ENCODE measurements at regions not wholly inside any gene's neighbourhood (a gene's known extent, or its start where the extent isn't known, plus 50 kb on each side); places are given as distances from the start of the nearest gene placed in this dataset.

DNA sequence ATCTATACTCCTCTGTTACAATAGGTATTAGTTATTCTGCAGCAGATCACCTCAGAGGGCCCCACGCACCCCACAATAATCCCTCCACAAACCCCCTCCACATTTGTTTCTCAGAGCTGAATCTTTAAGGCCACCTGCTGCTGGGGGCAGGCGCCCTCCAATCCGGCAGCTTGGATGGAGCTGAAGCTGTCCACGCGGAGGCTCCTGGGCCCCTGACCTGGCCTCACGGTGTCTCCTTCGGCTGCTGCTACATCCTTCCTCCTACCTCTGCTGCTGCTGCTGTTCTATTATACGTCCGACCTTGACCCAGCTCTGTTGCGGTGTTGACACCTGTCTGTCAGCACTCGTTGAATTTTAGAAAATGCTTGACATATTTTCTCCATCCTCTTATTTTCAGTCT is 430.2 kb upstream of the ZFP42 start:
- intact Hi-C loops (cut with DNase I), result no loop called here
- no peak overlapping the region for H3K4me3 ChIP-seq
- H3K27ac ChIP-seq, result no peak overlapping the region
- H3K36me3 ChIP-seq (replicated peaks in 1 of 2), result no peaks in the 10 kb centered on the region
- 76 to 85% (median 80%) methylated on average over 11 of the region's 11 CpGs for WGBS, 4 donors
- H3K4me1 ChIP-seq (replicated peaks in 1 of 2), result no peaks in the 10 kb centered on the region
- DNase-seq, result no peak
- no peak for TF ChIP-seq POLR2A (IDR thresholded peaks at IDR 0.05)
- TF ChIP-seq, protein P1, sequence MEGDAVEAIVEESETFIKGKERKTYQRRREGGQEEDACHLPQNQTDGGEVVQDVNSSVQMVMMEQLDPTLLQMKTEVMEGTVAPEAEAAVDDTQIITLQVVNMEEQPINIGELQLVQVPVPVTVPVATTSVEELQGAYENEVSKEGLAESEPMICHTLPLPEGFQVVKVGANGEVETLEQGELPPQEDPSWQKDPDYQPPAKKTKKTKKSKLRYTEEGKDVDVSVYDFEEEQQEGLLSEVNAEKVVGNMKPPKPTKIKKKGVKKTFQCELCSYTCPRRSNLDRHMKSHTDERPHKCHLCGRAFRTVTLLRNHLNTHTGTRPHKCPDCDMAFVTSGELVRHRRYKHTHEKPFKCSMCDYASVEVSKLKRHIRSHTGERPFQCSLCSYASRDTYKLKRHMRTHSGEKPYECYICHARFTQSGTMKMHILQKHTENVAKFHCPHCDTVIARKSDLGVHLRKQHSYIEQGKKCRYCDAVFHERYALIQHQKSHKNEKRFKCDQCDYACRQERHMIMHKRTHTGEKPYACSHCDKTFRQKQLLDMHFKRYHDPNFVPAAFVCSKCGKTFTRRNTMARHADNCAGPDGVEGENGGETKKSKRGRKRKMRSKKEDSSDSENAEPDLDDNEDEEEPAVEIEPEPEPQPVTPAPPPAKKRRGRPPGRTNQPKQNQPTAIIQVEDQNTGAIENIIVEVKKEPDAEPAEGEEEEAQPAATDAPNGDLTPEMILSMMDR (IDR thresholded peaks at IDR 0.05), result no peak
- no peaks in the 10 kb centered on the region for H3K27me3 ChIP-seq
- H3K9me3 ChIP-seq (replicated peaks in 1 of 3), result no peaks in the 10 kb centered on the region

DNA sequence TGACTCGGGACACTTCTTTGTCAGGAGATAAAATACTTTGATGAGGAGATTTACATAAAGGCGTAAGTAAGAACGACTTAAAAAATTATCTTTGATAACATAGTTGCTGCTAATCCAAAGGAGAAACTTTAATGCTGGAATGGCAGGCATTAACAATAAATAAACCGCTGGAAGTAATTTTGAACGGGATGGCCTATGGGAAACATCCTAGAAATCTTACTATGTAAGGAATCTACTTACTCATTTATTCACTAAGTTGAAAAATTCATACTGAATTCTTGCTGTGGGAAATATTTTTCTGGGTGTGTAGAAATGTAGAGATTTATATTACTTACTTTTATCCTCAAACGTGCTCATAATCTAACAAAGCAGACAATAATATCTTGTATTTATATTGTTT is 425.7 kb upstream of the ZFP42 start:
- DNase-seq, result no peak
- intact Hi-C loops (cut with DNase I), result no loop called here
- H3K36me3 ChIP-seq (replicated peaks in 1 of 2), result no peaks in the 10 kb centered on the region
- no peak overlapping the region for H3K4me3 ChIP-seq
- no peak for TF ChIP-seq POLR2A (IDR thresholded peaks at IDR 0.05)
- TF ChIP-seq, protein P1 (IDR thresholded peaks at IDR 0.05), result no peak
- no peaks in the 10 kb centered on the region for H3K27me3 ChIP-seq
- no peaks in the 10 kb centered on the region for H3K9me3 ChIP-seq (replicated peaks in 1 of 3)
- WGBS, 4 donors, result 75 to 79% (median 76%) methylated on average over 6 of the region's 6 CpGs
- H3K27ac ChIP-seq, result no peak overlapping the region
- no peaks in the 10 kb centered on the region for H3K4me1 ChIP-seq (replicated peaks in 1 of 2)

DNA sequence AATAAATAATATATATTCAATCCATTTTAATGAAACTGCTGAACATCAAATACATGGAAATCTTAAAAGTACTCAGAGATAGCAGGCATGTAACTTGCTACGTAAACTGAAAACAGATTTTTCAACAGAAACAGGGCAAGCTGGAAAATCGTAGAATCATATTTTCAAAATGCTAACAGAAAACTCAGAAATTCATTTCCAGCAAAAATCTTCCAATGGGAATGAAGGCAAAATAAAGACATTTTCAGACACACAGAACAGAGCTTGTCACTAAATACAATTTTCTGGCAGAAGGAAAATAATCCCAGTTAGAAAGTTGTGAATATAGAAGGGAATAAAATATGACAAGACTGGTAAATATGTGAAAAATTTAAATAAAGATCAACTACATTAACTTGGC is 419.9 kb upstream of the ZFP42 start:
- no peak for DNase-seq
- intact Hi-C loops (cut with DNase I), result no loop called here
- no peaks in the 10 kb centered on the region for H3K4me1 ChIP-seq (replicated peaks in 1 of 2)
- TF ChIP-seq, protein P1 (IDR thresholded peaks at IDR 0.05), result no peak
- no peak for TF ChIP-seq POLR2A (IDR thresholded peaks at IDR 0.05)
- H3K4me3 ChIP-seq, result no peak overlapping the region
- no peaks in the 10 kb centered on the region for H3K9me3 ChIP-seq (replicated peaks in 1 of 3)
- no peaks in the 10 kb centered on the region for H3K36me3 ChIP-seq (replicated peaks in 1 of 2)
- WGBS, 4 donors, result 85 to 92% (median 88%) methylated on average over 2 of the region's 2 CpGs
- no peak overlapping the region for H3K27ac ChIP-seq
- no peaks in the 10 kb centered on the region for H3K27me3 ChIP-seq

DNA sequence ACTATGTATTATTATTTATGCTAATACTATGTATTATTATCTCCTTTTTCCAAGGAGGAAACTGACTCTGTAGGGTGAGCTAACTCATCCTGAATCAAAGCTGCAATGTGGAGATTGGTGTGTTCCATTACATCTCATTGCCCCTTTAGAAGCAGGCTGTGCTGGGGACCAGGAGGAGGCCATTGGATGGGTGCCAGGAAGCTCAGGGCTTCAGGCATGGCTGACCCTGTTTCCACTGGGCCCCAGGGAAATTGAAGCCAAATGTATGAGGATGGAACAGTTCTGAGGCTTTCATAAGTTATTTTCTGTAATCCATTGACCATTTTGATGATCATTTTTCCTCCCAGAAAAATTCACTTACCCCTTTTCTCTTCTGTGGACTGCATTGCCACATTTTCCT is 418.8 kb upstream of the ZFP42 start:
- intact Hi-C loops (cut with DNase I), result no loop called here
- Histone ChIP-seq H3K27ac (no peak overlapping the region), H3K9me3 (replicated peaks in 1 of 3) (no peaks in the 10 kb centered on the region), H3K4me3 (no peak overlapping the region), H3K36me3 (replicated peaks in 1 of 2) (no peaks in the 10 kb centered on the region), H3K4me1 (replicated peaks in 1 of 2) (no peaks in the 10 kb centered on the region), H3K27me3 (no peaks in the 10 kb centered on the region)
- TF ChIP-seq, protein P1 (IDR thresholded peaks at IDR 0.05), result no peak
- no peak for TF ChIP-seq POLR2A (IDR thresholded peaks at IDR 0.05)
- no peak for DNase-seq
